Chondrocyte (in vitro differentiated cells): ENCODE measurements at regions not wholly inside any gene's neighbourhood (a gene's known extent, or its start where the extent isn't known, plus 50 kb on each side); places are given as distances from the start of the nearest gene placed in this dataset.
"Not testable (repeated sequence)": the region's sequence is repeated elsewhere in the genome, so short reads cannot be mapped to it uniquely, and the experiment has no call there.

Experiments
- DNase-seq: peaks from one replicate; pipeline ENCODE4 v3.0.0; 2021; ENCODE audit warnings: mixed read lengths, low spot score
- H3K27ac Mint-ChIP-seq: one replicate; pipeline ENCODE4 v1.8.0; 2021; ENCODE audit warnings: mild to moderate bottlenecking, moderate library complexity, mixed read lengths; ENCODE audit not compliant: unreplicated experiment
- H3K27me3 Mint-ChIP-seq: 2 replicates; pipeline ENCODE4 v1.8.0; 2021; ENCODE audit warnings: low read depth, mixed read lengths
- H3K36me3 Mint-ChIP-seq: 2 replicates; pipeline ENCODE4 v1.8.0; 2021; ENCODE audit warnings: low read depth, mixed read lengths
- H3K4me1 Mint-ChIP-seq: 2 replicates; pipeline ENCODE4 v1.8.0; 2021; ENCODE audit warnings: low read depth, mild to moderate bottlenecking, mixed read lengths
- H3K4me3 Mint-ChIP-seq: one replicate; pipeline ENCODE4 v1.8.0; 2021; ENCODE audit warnings: mild to moderate bottlenecking, moderate library complexity, mixed read lengths; ENCODE audit not compliant: unreplicated experiment
- H3K9me3 Mint-ChIP-seq: 2 replicates; pipeline ENCODE4 v1.8.0; 2021; ENCODE audit warnings: low read depth, mixed read lengths
- CTCF ChIP-seq: fragments of 200-600 bp; sonication (generic); IDR thresholded peaks from 2 replicates; pipeline ENCODE4 v1.5.0; 2021; ENCODE audit warnings: antibody characterized with exemption, mild to moderate bottlenecking, moderate library complexity

GRCh38 chr1:79895573-79895972 lies 889.0 kb upstream of the ADGRL4 start:
- no peak for DNase-seq
- Mint-ChIP-seq H3K4me1 (peaks cover 9% of the 10 kb centered on the region), H3K36me3 (peaks cover 7% of the 10 kb centered on the region), H3K27me3 (no peaks in the 10 kb centered on the region), H3K27ac (no peak overlapping the region), H3K9me3 (peaks cover 14% of the 10 kb centered on the region), H3K4me3 (no peak overlapping the region)
- TF ChIP-seq CTCF, result no peak

- not testable (repeated sequence) for H3K4me3 Mint-ChIP-seq, H3K27ac Mint-ChIP-seq, H3K27me3 Mint-ChIP-seq, H3K36me3 Mint-ChIP-seq, DNase-seq, H3K4me1 Mint-ChIP-seq
- peaks cover 20% of the 10 kb centered on the region for H3K9me3 Mint-ChIP-seq
These were observed 887.6 kb upstream of the ADGRL4 start for GRCh38 chr1:79894129-79894528.

GRCh38 chr1:79887059-79887458 lies 880.5 kb upstream of the ADGRL4 start:
- H3K4me3 Mint-ChIP-seq, result no peak overlapping the region
- peaks cover 22% of the 10 kb centered on the region for H3K9me3 Mint-ChIP-seq
- DNase-seq, result no peak
- H3K27ac Mint-ChIP-seq, result no peak overlapping the region
- H3K36me3 Mint-ChIP-seq, result peaks cover 3% of the 10 kb centered on the region
- H3K4me1 Mint-ChIP-seq, result no peaks in the 10 kb centered on the region
- no peak for TF ChIP-seq CTCF
- no peaks in the 10 kb centered on the region for H3K27me3 Mint-ChIP-seq

- no peaks in the 10 kb centered on the region for H3K4me1 Mint-ChIP-seq
- H3K4me3 Mint-ChIP-seq, result no peak overlapping the region
- DNase-seq, result no peak
- no peak overlapping the region for H3K27ac Mint-ChIP-seq
- no peaks in the 10 kb centered on the region for H3K27me3 Mint-ChIP-seq
- peaks cover 19% of the 10 kb centered on the region for H3K9me3 Mint-ChIP-seq
- H3K36me3 Mint-ChIP-seq, result peaks cover 4% of the 10 kb centered on the region
- TF ChIP-seq CTCF, result no peak
These were observed 878.6 kb upstream of the ADGRL4 start for GRCh38 chr1:79885101-79885500.

GRCh38 chr1:79877086-79877485 lies 870.6 kb upstream of the ADGRL4 start:
- H3K4me1 Mint-ChIP-seq, result peaks cover 8% of the 10 kb centered on the region

More at GRCh38 chr1:79877086-79877485, 870.6 kb upstream of the ADGRL4 start:
- TF ChIP-seq CTCF, result no peak
- DNase-seq, result no peak
- Mint-ChIP-seq H3K27me3 (no peaks in the 10 kb centered on the region), H3K4me3 (no peak overlapping the region), H3K36me3 (peaks cover 1% of the 10 kb centered on the region), H3K27ac (no peak overlapping the region), H3K9me3 (peaks cover 28% of the 10 kb centered on the region)
